OCI-LY3 (cell line): ENCODE measurements at regions not wholly inside any gene's neighbourhood (a gene's known extent, or its start where the extent isn't known, plus 50 kb on each side); places are given as distances from the start of the nearest gene placed in this dataset.

Experiments used
- CTCF ChIP-seq: fragments of 200-600, 300-600 bp; sonication (generic); IDR thresholded peaks from 2 replicates; pipeline ENCODE4 v1.5.1; 2014; ENCODE audit warnings: antibody characterized with exemption, low read length, low read depth
- EZH2phosphoT487 ChIP-seq: fragments of 200-600 bp; shearing (Covaris generic); IDR thresholded peaks from 2 replicates; pipeline ENCODE4 v1.6.1; 2018; ENCODE audit warnings: antibody characterized with exemption, mixed run types, low read depth

GRCh38 chr6:98203170-98203806 is 631.1 kb upstream of the POU3F2 start:
- no peak for TF ChIP-seq CTCF
- no peak for TF ChIP-seq EZH2phosphoT487
